ENCODE measurements at regions not wholly inside any gene's neighbourhood (a gene's known extent, or its start where the extent isn't known, plus 50 kb on each side); places are given as distances from the start of the nearest gene placed in this dataset.
"Not testable (repeated sequence)": the region's sequence is repeated elsewhere in the genome, so short reads cannot be mapped to it uniquely, and the experiment has no call there.

GRCh38 chr13:24618011-24618955 lies 61.9 kb upstream of the ATP12A start:
- DNase-seq: peak; percentile 54

GRCh38 chr13:24619282-24619681 lies 60.9 kb upstream of the ATP12A start:
- DNase-seq: no peak

GRCh38 chr13:24622481-24623148 lies 57.6 kb upstream of the ATP12A start:
- DNase-seq: not testable (repeated sequence)

GRCh38 chr13:24623149-24623665 lies 57.0 kb upstream of the ATP12A start:
- DNase-seq: no peak

- no peak for DNase-seq
Observed at GRCh38 chr13:24624363-24624762, 55.8 kb upstream of the ATP12A start.

- no peak for DNase-seq
Observed at GRCh38 chr13:24624801-24625231, 55.4 kb upstream of the ATP12A start.

- DNase-seq: no peak
Observed at GRCh38 chr13:24625331-24625731, 54.9 kb upstream of the ATP12A start.

GRCh38 chr13:24625870-24626849 lies 54.0 kb upstream of the ATP12A start:
- DNase-seq: no peak

- no peak for DNase-seq
Observed at GRCh38 chr13:24627090-24627714, 53.0 kb upstream of the ATP12A start.

- no peak for DNase-seq
Observed at GRCh38 chr13:24627946-24628345, 52.3 kb upstream of the ATP12A start.

- DNase-seq: no peak
Observed at GRCh38 chr13:24629320-24629719, 50.9 kb upstream of the ATP12A start.

- no peak for DNase-seq
Observed at GRCh38 chr13:24630121-24630520, 50.1 kb upstream of the ATP12A start.

Data from activated T-cell treated with anti-CD3 and anti-CD28 coated beads, Interleukin-2, amount 50 U/mL, for 1 hour (primary cell).